PC-9 (cell line): ENCODE measurements at regions not wholly inside any gene's neighbourhood (a gene's known extent, or its start where the extent isn't known, plus 50 kb on each side); places are given as distances from the start of the nearest gene placed in this dataset.

ENCODE experiments used
- BruUV-seq: library from RNA; stranded (reverse); fragments of 400-500 nt; replicated peaks from 2 replicates; lab custom pipeline; 2021; lab: Mats Ljungman, UMichigan
- CTCF ChIA-PET: fragments of 300-600 bp; sonication (Branson Sonifier 250); formaldehyde crosslinking; loops from one replicate; lab custom pipeline; 2022; ENCODE audit warnings: antibody characterized with exemption; lab: Charles Lee
- POLR2A ChIA-PET: fragments of 300-600 bp; sonication (Branson Sonifier 250); formaldehyde crosslinking; loops from one replicate; lab custom pipeline; 2022; ENCODE audit warnings: antibody characterized with exemption; ENCODE audit not compliant: unreplicated experiment; lab: Charles Lee
- DNase-seq, 2 experiments: peaks; one replicate each; pipeline versions ENCODE4 v3.0.0 to v3.0.0-alpha.2; 2015 to 2022; ENCODE audit warnings: mixed read lengths in 1 of 2
- H2AFZ ChIP-seq: fragments of 200-600 bp; sonication (generic); 2 replicates; pipeline ENCODE4 v1.8.1; 2017; ENCODE audit warnings: antibody characterized with exemption
- H3F3A ChIP-seq: fragments of 200-600 bp; sonication (generic); 2 replicates; pipeline ENCODE4 v1.8.1; 2017; ENCODE audit warnings: antibody characterized with exemption, mild to moderate bottlenecking, low read depth; ENCODE audit not compliant: insufficient read depth
- H3K27ac ChIP-seq: fragments of 200-600 bp; sonication (generic); 2 replicates; pipeline ENCODE4 v1.6.1; 2016; ENCODE audit warnings: mixed run types
- H3K27me3 ChIP-seq: fragments of 200-600 bp; sonication (generic); 2 replicates; pipeline ENCODE4 v1.6.1; 2016; ENCODE audit warnings: low read depth, mixed run types; ENCODE audit not compliant: insufficient read depth
- H3K36me3 ChIP-seq: fragments of 200-600 bp; sonication (generic); 2 replicates; pipeline ENCODE4 v1.6.1; 2016; ENCODE audit warnings: low read depth, mixed run types
- H3K4me1 ChIP-seq: fragments of 200-600 bp; sonication (generic); replicated peaks from 2 replicates; pipeline ENCODE4 v1.6.1; 2016; ENCODE audit warnings: mixed run types; ENCODE audit not compliant: insufficient read depth
- H3K4me2 ChIP-seq: fragments of 200-600 bp; sonication (generic); 2 replicates; pipeline ENCODE4 v1.6.1; 2017; ENCODE audit warnings: mixed run types
- H3K4me3 ChIP-seq: fragments of 200-600 bp; sonication (generic); 2 replicates; pipeline ENCODE4 v1.6.1; 2016; ENCODE audit warnings: mixed run types
- H3K79me2 ChIP-seq: fragments of 200-600 bp; sonication (generic); 2 replicates; pipeline ENCODE4 v1.6.1; 2017; ENCODE audit warnings: low read depth, mixed run types
- H3K9me2 ChIP-seq: fragments of 200-600 bp; sonication (generic); 2 replicates; pipeline ENCODE4 v1.8.1; 2017; ENCODE audit warnings: mild to moderate bottlenecking; ENCODE audit not compliant: insufficient read depth
- H3K9me3 ChIP-seq: fragments of 200-600 bp; sonication (generic); 2 replicates; pipeline ENCODE4 v1.8.1; 2016; ENCODE audit warnings: low read depth; ENCODE audit not compliant: insufficient read depth
- H4K20me1 ChIP-seq: fragments of 200-600 bp; sonication (generic); 2 replicates; pipeline ENCODE4 v1.8.1; 2017; ENCODE audit not compliant: insufficient read depth
- CTCF ChIP-seq: fragments of 200-600 bp; sonication (generic); conservative IDR thresholded peaks from 2 replicates; pipeline ENCODE4 v1.6.1; 2017; ENCODE audit warnings: mixed run types, antibody characterized with exemption, mild to moderate bottlenecking, moderate library complexity
- EZH2 ChIP-seq: fragments of 200-600 bp; sonication (generic); IDR thresholded peaks from 2 replicates; pipeline ENCODE4 v1.8.0; 2017; ENCODE audit warnings: antibody characterized with exemption, low read depth
- intact Hi-C: fragments of 100-400 bp; cut with micrococcal nuclease; formaldehyde crosslinking; loops from one replicate; pipeline ENCODE4 v1.10.0; 2022; ENCODE audit not compliant: unreplicated experiment

GRCh38 chr16:63850979-63851378 lies 1270.9 kb downstream of the CDH11 start:
- no TSS peak for BruUV-seq
- Histone ChIP-seq H2AFZ (no peak overlapping the region), H3K4me3 (no peak overlapping the region), H3K4me2 (no peak overlapping the region), H3K27me3 (no peaks in the 10 kb centered on the region), H3K27ac (no peak overlapping the region), H4K20me1 (no peaks in the 10 kb centered on the region), H3K9me2 (no peaks in the 10 kb centered on the region), H3K4me1 (no peaks in the 10 kb centered on the region), H3K9me3 (no peaks in the 10 kb centered on the region), H3F3A (no peaks in the 10 kb centered on the region), H3K79me2 (no peaks in the 10 kb centered on the region), H3K36me3 (no peaks in the 10 kb centered on the region)
- intact Hi-C loops, result no loop called here
- no peak for DNase-seq
- POLR2A ChIA-PET, result no interaction called here
- no peak for TF ChIP-seq CTCF
- CTCF ChIA-PET, result no interaction called here

- ChIA-PET POLR2A (no interaction called here), CTCF (no interaction called here)
- H3K27me3 ChIP-seq, result no peaks in the 10 kb centered on the region
- 0 out of 2 replicates have a peak, but pooled peaks cover 3% of the 10 kb centered on the region for H3K9me3 ChIP-seq
- H3K4me3 ChIP-seq, result no peak overlapping the region
- no peaks in the 10 kb centered on the region for H3K4me1 ChIP-seq
- no peaks in the 10 kb centered on the region for H3K79me2 ChIP-seq
- no peaks in the 10 kb centered on the region for H3K9me2 ChIP-seq
- H4K20me1 ChIP-seq, result peaks cover 2% of the 10 kb centered on the region; the same call in 1 of the 2 replicates
- no peak overlapping the region for H2AFZ ChIP-seq
- TF ChIP-seq CTCF (no peak), EZH2 (no peak)
- no peak overlapping the region for H3K4me2 ChIP-seq
- no peaks in the 10 kb centered on the region for H3F3A ChIP-seq
- intact Hi-C loops, result no loop called here
- H3K36me3 ChIP-seq, result no peaks in the 10 kb centered on the region
- no TSS peak for BruUV-seq
- no peak for DNase-seq
- H3K27ac ChIP-seq, result no peak overlapping the region
Measured at GRCh38 chr16:63841271-63841670, 1280.6 kb downstream of the CDH11 start.

- H3K79me2 ChIP-seq, result no peaks in the 10 kb centered on the region
- H3K9me2 ChIP-seq, result no peaks in the 10 kb centered on the region
- H3K27ac ChIP-seq, result no peak overlapping the region
- ChIA-PET POLR2A (no interaction called here), CTCF (no interaction called here)
- BruUV-seq, result no TSS peak
- H3K9me3 ChIP-seq, result no peaks in the 10 kb centered on the region
- no peak for TF ChIP-seq EZH2
- TF ChIP-seq CTCF, result no peak
- no peak overlapping the region for H3K4me2 ChIP-seq
- no peaks in the 10 kb centered on the region for H3K4me1 ChIP-seq
- DNase-seq, result no peak
- H3K36me3 ChIP-seq, result no peaks in the 10 kb centered on the region
- H4K20me1 ChIP-seq, result no peaks in the 10 kb centered on the region
- H3K4me3 ChIP-seq, result no peak overlapping the region
- intact Hi-C loops, result no loop called here
- H3F3A ChIP-seq, result no peaks in the 10 kb centered on the region
- no peak overlapping the region for H2AFZ ChIP-seq
- H3K27me3 ChIP-seq, result no peaks in the 10 kb centered on the region
Measured at GRCh38 chr16:63830061-63830460, 1291.8 kb downstream of the CDH11 start.
